ENCODE measurements at regions not wholly inside any gene's neighbourhood (a gene's known extent, or its start where the extent isn't known, plus 50 kb on each side); places are given as distances from the start of the nearest gene placed in this dataset.

GRCh38 chr7:115840702-115841101 lies 189.9 kb downstream of the TFEC start:
- Histone ChIP-seq H3K36me3 (ENCODE audit: insufficient read depth, low read length) (no peaks in the 10 kb centered on the region), H3K79me2 (replicated peaks; ENCODE audit: insufficient read depth, low read length) (no peaks in the 10 kb centered on the region), H3K27me3 (ENCODE audit: insufficient read depth, low read depth, low read length) (no peaks in the 10 kb centered on the region), H4K20me1 (ENCODE audit: insufficient read depth) (no peaks in the 10 kb centered on the region), H2AFZ (ENCODE audit: low read depth, low read length) (no peak overlapping the region), H3K9ac (ENCODE audit: low read length) (no peak overlapping the region), H3K9me3 (ENCODE audit: low read length) (no peaks in the 10 kb centered on the region), H3K9me2 (ENCODE audit: insufficient read depth, low read length) (no peaks in the 10 kb centered on the region), H3K4me3 (ENCODE audit: low read length) (no peak overlapping the region), H3F3A (ENCODE audit: insufficient read depth, low read length, poor library complexity, severe bottlenecking) (no peaks in the 10 kb centered on the region), H3K4me2 (ENCODE audit: low read length) (no peak overlapping the region), H3K27ac (ENCODE audit: low read length) (no peak overlapping the region)
- TF ChIP-seq MXI1 (conservative IDR thresholded peaks at IDR 0.05; ENCODE audit: poor library complexity, severe bottlenecking) (no peak), EZH2 (IDR thresholded peaks at IDR 0.05; ENCODE audit: borderline replicate concordance, insufficient read depth, low read length, poor library complexity, severe bottlenecking) (no peak), SMC3 (conservative IDR thresholded peaks at IDR 0.05; ENCODE audit: poor library complexity) (no peak), TAF1 (IDR thresholded peaks at IDR 0.05; ENCODE audit: low read depth) (no peak), POLR2AphosphoS5 (IDR thresholded peaks at IDR 0.05) (no peak), EP300 (conservative IDR thresholded peaks at IDR 0.05; ENCODE audit: poor library complexity, severe bottlenecking) (no peak), RAD21 (conservative IDR thresholded peaks at IDR 0.05) (no peak), CTCF (IDR thresholded peaks at IDR 0.05; ENCODE audit: poor library complexity, severe bottlenecking) (no peak), REST (IDR thresholded peaks at IDR 0.05; ENCODE audit: borderline replicate concordance) (no peak)

GRCh38 chr7:115838829-115839228 lies 191.7 kb downstream of the TFEC start:
- no peak overlapping the region for H3K4me3 ChIP-seq (ENCODE audit: low read length)
- H3K9ac ChIP-seq (ENCODE audit: low read length) = no peak overlapping the region
- H3K27me3 ChIP-seq (ENCODE audit: insufficient read depth, low read depth, low read length) = no peaks in the 10 kb centered on the region
- no peak overlapping the region for H2AFZ ChIP-seq (ENCODE audit: low read depth, low read length)
- no peaks in the 10 kb centered on the region for H4K20me1 ChIP-seq (ENCODE audit: insufficient read depth)
- no peak overlapping the region for H3K4me2 ChIP-seq (ENCODE audit: low read length)
- TF ChIP-seq POLR2AphosphoS5 (IDR thresholded peaks at IDR 0.05) = no peak
- no peak for TF ChIP-seq SMC3 (conservative IDR thresholded peaks at IDR 0.05; ENCODE audit: poor library complexity)
- no peak for TF ChIP-seq CTCF (IDR thresholded peaks at IDR 0.05; ENCODE audit: poor library complexity, severe bottlenecking)
- TF ChIP-seq EP300 (conservative IDR thresholded peaks at IDR 0.05; ENCODE audit: poor library complexity, severe bottlenecking) = no peak
- no peak for TF ChIP-seq MXI1 (conservative IDR thresholded peaks at IDR 0.05; ENCODE audit: poor library complexity, severe bottlenecking)
- no peak for TF ChIP-seq RAD21 (conservative IDR thresholded peaks at IDR 0.05)
- no peak for TF ChIP-seq TAF1 (IDR thresholded peaks at IDR 0.05; ENCODE audit: low read depth)
- TF ChIP-seq REST (IDR thresholded peaks at IDR 0.05; ENCODE audit: borderline replicate concordance) = no peak
- H3K36me3 ChIP-seq (ENCODE audit: insufficient read depth, low read length) = no peaks in the 10 kb centered on the region
- H3F3A ChIP-seq (ENCODE audit: insufficient read depth, low read length, poor library complexity, severe bottlenecking) = no peaks in the 10 kb centered on the region
- H3K27ac ChIP-seq (ENCODE audit: low read length) = peak overlapping the region; percentile 26
- no peaks in the 10 kb centered on the region for H3K9me3 ChIP-seq (ENCODE audit: low read length)
- no peaks in the 10 kb centered on the region for H3K9me2 ChIP-seq (ENCODE audit: insufficient read depth, low read length)
- H3K79me2 ChIP-seq (replicated peaks; ENCODE audit: insufficient read depth, low read length) = no peaks in the 10 kb centered on the region

Data from neural cell (in vitro differentiated cells).